MM.1S (cell line): ENCODE measurements at regions not wholly inside any gene's neighbourhood (a gene's known extent, or its start where the extent isn't known, plus 50 kb on each side); places are given as distances from the start of the nearest gene placed in this dataset.
"Not testable (repeated sequence)": the region's sequence is repeated elsewhere in the genome, so short reads cannot be mapped to it uniquely, and the experiment has no call there.

ENCODE experiments used
- DNase-seq: peaks from one replicate; pipeline ENCODE4 v3.0.0-alpha.2; 2015
- H2AFZ ChIP-seq: fragments of 300-600 bp; sonication (generic); 2 replicates; pipeline ENCODE4 v1.6.0; 2016; ENCODE audit warnings: antibody characterized with exemption, low read length
- H3F3A ChIP-seq: fragments of 300-600 bp; sonication (generic); 2 replicates; pipeline ENCODE4 v1.6.1; 2016; ENCODE audit warnings: mild to moderate bottlenecking, antibody characterized with exemption, low read length, moderate library complexity, mixed read lengths; ENCODE audit not compliant: insufficient read depth
- H3K27ac ChIP-seq: fragments of 300-600 bp; sonication (generic); 2 replicates; pipeline ENCODE4 v1.5.1; 2016; ENCODE audit warnings: mild to moderate bottlenecking, low read length
- H3K27me3 ChIP-seq: fragments of 300-600 bp; sonication (generic); replicated peaks from 2 replicates; pipeline ENCODE4 v1.6.0; 2016; ENCODE audit warnings: low read length; ENCODE audit not compliant: insufficient read depth
- H3K36me3 ChIP-seq: fragments of 300-600 bp; sonication (generic); replicated peaks from 2 replicates; pipeline ENCODE4 v1.6.1; 2016; ENCODE audit warnings: mild to moderate bottlenecking, low read length, mixed read lengths; ENCODE audit not compliant: insufficient read depth
- H3K4me1 ChIP-seq: fragments of 300-600 bp; sonication (generic); 2 replicates; pipeline ENCODE4 v1.6.1; 2016; ENCODE audit warnings: low read length, mixed read lengths
- H3K4me2 ChIP-seq: fragments of 300-600 bp; sonication (generic); 2 replicates; pipeline ENCODE4 v1.6.0; 2016; ENCODE audit warnings: low read depth, low read length
- H3K4me3 ChIP-seq: fragments of 300-600 bp; sonication (generic); 2 replicates; pipeline ENCODE4 v1.5.1; 2016; ENCODE audit warnings: low read length, mixed read lengths
- H3K79me2 ChIP-seq: fragments of 300-600 bp; sonication (generic); 2 replicates; pipeline ENCODE4 v1.6.1; 2016; ENCODE audit warnings: mixed run types, low read length, mixed read lengths
- H3K9ac ChIP-seq: fragments of 300-600 bp; sonication (generic); 2 replicates; pipeline ENCODE4 v1.6.1; 2016; ENCODE audit warnings: low read length, mixed read lengths
- H3K9me2 ChIP-seq: fragments of 300-600 bp; sonication (generic); replicated peaks from 2 replicates; pipeline ENCODE4 v1.6.1; 2016; ENCODE audit warnings: mild to moderate bottlenecking, low read length, mixed read lengths; ENCODE audit not compliant: insufficient read depth
- H3K9me3 ChIP-seq: fragments of 300-600 bp; sonication (generic); replicated peaks from 2 replicates; pipeline ENCODE4 v1.6.1; 2016; ENCODE audit warnings: mild to moderate bottlenecking, low read length, mixed read lengths; ENCODE audit not compliant: insufficient read depth
- H4K20me1 ChIP-seq: fragments of 300-600 bp; sonication (generic); 2 replicates; pipeline ENCODE4 v1.6.1; 2016; ENCODE audit warnings: mild to moderate bottlenecking, low read length, moderate library complexity, mixed read lengths; ENCODE audit not compliant: insufficient read depth
- CTCF ChIP-seq: fragments of 300-600 bp; sonication (generic); IDR thresholded peaks from 2 replicates; pipeline ENCODE4 v1.5.1; 2016; ENCODE audit warnings: antibody characterized with exemption, low read length, mixed read lengths
- EZH2 ChIP-seq: fragments of 300-600 bp; sonication (generic); optimal IDR thresholded peaks from 2 replicates; pipeline ENCODE3; 2017; ENCODE audit warnings: low read depth, mild to moderate bottlenecking, antibody characterized with exemption, low read length, mixed read lengths
- EZH2phosphoT487 ChIP-seq: fragments of 300-600 bp; sonication (generic); IDR thresholded peaks from 2 replicates; pipeline ENCODE4 v1.6.1; 2018; ENCODE audit warnings: antibody characterized with exemption, low read length

DNA sequence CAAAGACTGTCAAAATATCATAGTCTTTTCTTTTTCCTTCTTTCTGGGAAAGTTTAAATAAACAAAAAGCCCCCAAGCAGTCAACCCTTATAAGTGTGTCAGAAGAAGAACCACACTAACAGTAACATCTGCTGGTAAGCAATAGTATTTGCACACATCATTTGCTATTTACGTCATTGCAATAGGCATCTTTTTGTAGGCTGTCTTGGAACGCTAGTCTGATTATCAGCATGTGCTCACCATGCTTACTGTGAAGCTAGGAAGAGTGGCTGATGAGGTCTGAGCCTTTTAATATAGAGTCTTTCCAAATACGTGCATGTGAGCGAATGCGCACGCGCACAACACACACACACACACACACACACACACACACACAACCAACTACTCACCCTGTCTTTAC lies 599.0 kb upstream of the TPK1 start:
- TF ChIP-seq EZH2phosphoT487: no peak
- no peak for TF ChIP-seq CTCF
- TF ChIP-seq EZH2: no peak
- Histone ChIP-seq H3K36me3 (no peaks in the 10 kb centered on the region), H4K20me1 (no peaks in the 10 kb centered on the region), H3K9me3 (no peaks in the 10 kb centered on the region), H3K9ac (no peak overlapping the region), H2AFZ (no peak overlapping the region), H3F3A (no peaks in the 10 kb centered on the region), H3K9me2 (no peaks in the 10 kb centered on the region), H3K4me1 (no peaks in the 10 kb centered on the region), H3K27me3 (no peaks in the 10 kb centered on the region), H3K4me2 (no peak overlapping the region), H3K27ac (no peak overlapping the region), H3K79me2 (no peaks in the 10 kb centered on the region), H3K4me3 (no peak overlapping the region)
- no peak for DNase-seq

GRCh38 chr7:145431834-145432233 lies 596.0 kb upstream of the TPK1 start:
- no peak for TF ChIP-seq EZH2
- no peak for TF ChIP-seq EZH2phosphoT487
- no peak for TF ChIP-seq CTCF
- no peak overlapping the region for H3K4me3 ChIP-seq
- H3K27me3 ChIP-seq: no peaks in the 10 kb centered on the region
- no peak overlapping the region for H3K9ac ChIP-seq
- H3K9me2 ChIP-seq: no peaks in the 10 kb centered on the region
- H4K20me1 ChIP-seq: no peaks in the 10 kb centered on the region
- no peak overlapping the region for H3K4me2 ChIP-seq
- no peak overlapping the region for H2AFZ ChIP-seq
- H3K9me3 ChIP-seq: no peaks in the 10 kb centered on the region
- no peak overlapping the region for H3K27ac ChIP-seq
- no peak for DNase-seq
- no peaks in the 10 kb centered on the region for H3K36me3 ChIP-seq
- H3K79me2 ChIP-seq: no peaks in the 10 kb centered on the region
- no peaks in the 10 kb centered on the region for H3F3A ChIP-seq
- no peaks in the 10 kb centered on the region for H3K4me1 ChIP-seq

- H3F3A ChIP-seq, H4K20me1 ChIP-seq, H3K27ac ChIP-seq, H3K4me1 ChIP-seq, H3K4me3 ChIP-seq, H2AFZ ChIP-seq, H3K36me3 ChIP-seq, H3K9ac ChIP-seq, H3K9me2 ChIP-seq, H3K4me2 ChIP-seq, H3K27me3 ChIP-seq, DNase-seq, H3K9me3 ChIP-seq, H3K79me2 ChIP-seq: not testable (repeated sequence)
These were observed 582.6 kb upstream of the TPK1 start for GRCh38 chr7:145418481-145418880.

DNA sequence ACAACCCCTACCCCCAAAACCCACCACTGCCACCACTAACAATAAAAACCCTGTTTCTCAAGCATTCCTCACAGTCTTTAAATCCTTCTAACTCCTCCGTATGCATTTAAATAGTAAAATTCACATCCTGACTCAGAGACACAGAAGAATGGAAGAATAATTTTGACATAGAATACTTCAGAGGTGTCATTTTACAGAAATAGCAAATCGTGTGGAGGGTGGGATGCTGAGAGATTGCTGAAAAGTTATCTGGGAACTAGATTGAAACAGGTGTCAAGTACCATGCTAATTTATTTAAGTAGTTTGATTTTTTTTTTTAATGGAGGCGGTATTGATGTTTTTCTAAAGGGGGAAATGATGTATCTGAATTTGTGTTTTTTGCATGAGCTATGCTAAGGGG lies 575.2 kb upstream of the TPK1 start:
- H3K4me3 ChIP-seq: no peak overlapping the region
- no peaks in the 10 kb centered on the region for H3K36me3 ChIP-seq
- H3K9me3 ChIP-seq: no peaks in the 10 kb centered on the region
- H3K9me2 ChIP-seq: no peaks in the 10 kb centered on the region
- no peaks in the 10 kb centered on the region for H4K20me1 ChIP-seq
- H3K4me1 ChIP-seq: no peaks in the 10 kb centered on the region
- TF ChIP-seq EZH2phosphoT487 (no peak), CTCF (no peak), EZH2 (no peak)
- H3K27ac ChIP-seq: no peak overlapping the region
- no peaks in the 10 kb centered on the region for H3K27me3 ChIP-seq
- H3F3A ChIP-seq: no peaks in the 10 kb centered on the region
- H3K79me2 ChIP-seq: no peaks in the 10 kb centered on the region
- H3K9ac ChIP-seq: no peak overlapping the region
- DNase-seq: no peak
- no peak overlapping the region for H2AFZ ChIP-seq
- no peak overlapping the region for H3K4me2 ChIP-seq
